SK-N-SH (cell line): ENCODE measurements at regions not wholly inside any gene's neighbourhood (a gene's known extent, or its start where the extent isn't known, plus 50 kb on each side); places are given as distances from the start of the nearest gene placed in this dataset.

Experiments used
- CTCF ChIA-PET: fragments of 300-600, 350-600 bp; formaldehyde crosslinking; extraction: SDS; loops from one replicate; lab custom pipeline; 2021; lab: Yijun Ruan, JAX
- POLR2A ChIA-PET: fragments of 350-600 bp; sonication (Branson Sonifier 250); formaldehyde crosslinking; extraction: SDS; loops from one replicate; lab custom pipeline; 2020; ENCODE audit warnings: antibody characterized with exemption, inconsistent platforms; lab: Yijun Ruan, JAX
- DNase-seq: peaks from one replicate; pipeline ENCODE4 v3.0.0; 2012
- H2AFZ ChIP-seq: fragments of 200-600 bp; sonication (generic); 2 replicates; pipeline ENCODE4 v1.8.1; 2016; ENCODE audit warnings: antibody characterized with exemption, mild to moderate bottlenecking, low read depth
- H3F3A ChIP-seq: fragments of 200-600 bp; sonication (generic); replicated peaks from 2 replicates; pipeline ENCODE3; 2016; ENCODE audit warnings: antibody characterized with exemption, mild to moderate bottlenecking; ENCODE audit not compliant: insufficient read depth
- H3K27ac ChIP-seq, 2 experiments: fragments of 200-500 bp in 1 of 2; fragments of 200-600 bp in 1 of 2; sonication (Bioruptor generic) in 1 of 2; sonication (generic), shearing (Covaris generic) in 1 of 2; 2 replicates each; pipeline versions ENCODE4 v1.5.1 to v1.6.1; 2014 to 2016; ENCODE audit warnings: low read depth in 2 of 2, inconsistent platforms in 1 of 2, low read length in 1 of 2, mild to moderate bottlenecking in 1 of 2, mixed read lengths in 1 of 2
- H3K27me3 ChIP-seq: fragments of 200-600 bp; sonication (generic), shearing (Covaris generic); 2 replicates; pipeline ENCODE4 v1.6.1; 2016; ENCODE audit warnings: mixed run types; ENCODE audit not compliant: insufficient read depth
- H3K36me3 ChIP-seq, 2 experiments: fragments of 200-500 bp in 1 of 2; fragments of 200-600 bp in 1 of 2; sonication (Bioruptor generic) in 1 of 2; sonication (generic) in 1 of 2; replicated peaks in 1 of 2; 2 replicates each; pipeline versions ENCODE3 to v1.5.1; 2014 to 2016; ENCODE audit warnings: low read length in 1 of 2, mild to moderate bottlenecking in 1 of 2; ENCODE audit not compliant: insufficient read depth in 2 of 2, control insufficient read depth in 1 of 2
- H3K4me1 ChIP-seq, 2 experiments: fragments of 200-500 bp in 1 of 2; fragments of 200-600 bp in 1 of 2; sonication (Bioruptor generic) in 1 of 2; sonication (generic), shearing (Covaris generic) in 1 of 2; 2 replicates each; pipeline versions ENCODE4 v1.5.1 to v1.6.1; 2014 to 2016; ENCODE audit warnings: low read depth in 1 of 2, low read length in 1 of 2, mixed run types in 1 of 2; ENCODE audit not compliant: insufficient read depth in 2 of 2, control insufficient read depth in 1 of 2
- H3K4me2 ChIP-seq: fragments of 200-600 bp; sonication (generic), shearing (Covaris generic); 2 replicates; pipeline ENCODE4 v1.6.1; 2017; ENCODE audit warnings: mixed run types
- H3K4me3 ChIP-seq, 2 experiments: fragments of 200-500 bp in 1 of 2; fragments of 200-600 bp in 1 of 2; sonication (Bioruptor generic) in 1 of 2; sonication (generic), shearing (Covaris generic) in 1 of 2; 2 replicates each; pipeline versions ENCODE4 v1.5.1 to v1.8.1; 2014 to 2016; ENCODE audit warnings: low read depth in 2 of 2, inconsistent platforms in 1 of 2, low read length in 1 of 2, mild to moderate bottlenecking in 1 of 2, mixed read lengths in 1 of 2, moderate library complexity in 1 of 2
- H3K79me2 ChIP-seq: fragments of 200-600 bp; sonication (generic); 2 replicates; pipeline ENCODE4 v1.8.1; 2017; ENCODE audit warnings: mild to moderate bottlenecking; ENCODE audit not compliant: insufficient read depth
- H3K9ac ChIP-seq: fragments of 200-600 bp; sonication (generic); 2 replicates; pipeline ENCODE4 v1.6.1; 2017; ENCODE audit warnings: mixed run types
- H3K9me2 ChIP-seq: fragments of 200-600 bp; sonication (generic); 2 replicates; pipeline ENCODE4 v1.6.1; 2017; ENCODE audit warnings: mixed run types
- H3K9me3 ChIP-seq: fragments of 200-600 bp; sonication (generic); 2 replicates; pipeline ENCODE4 v1.6.1; 2017; ENCODE audit warnings: mixed run types, mild to moderate bottlenecking, moderate library complexity
- H4K20me1 ChIP-seq: fragments of 200-600 bp; sonication (generic); 2 replicates; pipeline ENCODE4 v1.6.1; 2017; ENCODE audit warnings: mild to moderate bottlenecking, mixed run types; ENCODE audit not compliant: insufficient read depth
- CTCF ChIP-seq: fragments of 200-600 bp; sonication (generic); IDR thresholded peaks from 2 replicates; pipeline ENCODE4 v1.6.1; 2017; ENCODE audit warnings: antibody characterized with exemption, mild to moderate bottlenecking, moderate library complexity
- ELF1 ChIP-seq: IDR thresholded peaks from 2 replicates; pipeline ENCODE4 v1.4.0; 2012
- EP300 ChIP-seq, 2 experiments: IDR thresholded peaks; 2 replicates each; pipeline versions ENCODE4 v1.4.0 to v1.6.1; 2012; ENCODE audit warnings: borderline replicate concordance in 1 of 2, low read depth in 1 of 2, low read length in 1 of 2
- EZH2phosphoT487 ChIP-seq: fragments of 200-600 bp; sonication (generic); IDR thresholded peaks from 2 replicates; pipeline ENCODE4 v1.6.1; 2017; ENCODE audit warnings: low read depth, mixed run types, mild to moderate bottlenecking, antibody characterized with exemption, moderate library complexity, borderline replicate concordance
- FOSL2 ChIP-seq: IDR thresholded peaks from 2 replicates; pipeline ENCODE4 v1.4.0; 2012; ENCODE audit warnings: low read depth, mild to moderate bottlenecking, moderate library complexity, borderline replicate concordance
- FOXM1 ChIP-seq: IDR thresholded peaks from 2 replicates; pipeline ENCODE4 v1.4.0; 2012; ENCODE audit warnings: low read depth, mild to moderate bottlenecking
- IRF3 ChIP-seq: fragments of 150-350 bp; IDR thresholded peaks from 2 replicates; pipeline ENCODE4 v1.6.1; 2016; ENCODE audit warnings: mild to moderate bottlenecking, low read depth, low read length
- MAX ChIP-seq: IDR thresholded peaks from 2 replicates; pipeline ENCODE4 v1.4.0; 2012; ENCODE audit warnings: low read depth
- MEF2A ChIP-seq: IDR thresholded peaks from 2 replicates; pipeline ENCODE4 v1.4.0; 2012; ENCODE audit warnings: low read depth, borderline replicate concordance
- NFIC ChIP-seq: IDR thresholded peaks from 2 replicates; pipeline ENCODE4 v1.4.0; 2012; ENCODE audit warnings: borderline replicate concordance
- NRF1 ChIP-seq: IDR thresholded peaks from 2 replicates; pipeline ENCODE4 v1.6.1; 2012; ENCODE audit warnings: low read depth, mild to moderate bottlenecking, low read length
- POLR2AphosphoS5 ChIP-seq: IDR thresholded peaks from 2 replicates; pipeline ENCODE4 v1.6.1; 2012; ENCODE audit warnings: low read depth, low read length
- RCOR1 ChIP-seq: fragments of 150-350 bp; IDR thresholded peaks from 2 replicates; pipeline ENCODE4 v1.6.1; 2017; ENCODE audit warnings: antibody characterized with exemption, low read length
- RFX5 ChIP-seq: IDR thresholded peaks from 2 replicates; pipeline ENCODE4 v1.6.1; 2012; ENCODE audit warnings: mild to moderate bottlenecking, improper control_type of control experiment, low read length
- TEAD4 ChIP-seq: IDR thresholded peaks from 2 replicates; pipeline ENCODE4 v1.4.0; 2012; ENCODE audit warnings: mild to moderate bottlenecking, borderline replicate concordance; ENCODE audit not compliant: insufficient read depth
- USF1 ChIP-seq: IDR thresholded peaks from 2 replicates; pipeline ENCODE4 v1.4.0; 2012; ENCODE audit warnings: low read depth, borderline replicate concordance
- ZBTB33 ChIP-seq: IDR thresholded peaks from 2 replicates; pipeline ENCODE4 v1.4.0; 2012; ENCODE audit warnings: low read depth, borderline replicate concordance
- WGBS: methylation state at CpG from one replicate; pipeline ENCODE4 v1.1.6; 2017; ENCODE audit warnings: low lambda C conversion rate; 5-methylcytosine and 5-hydroxymethylcytosine counted together
- TF ChIP-seq, protein P1 (sequence below): IDR thresholded peaks from 2 replicates; pipeline ENCODE4; 2012
- TF ChIP-seq, protein P2 (sequence below): fragments of 150-350 bp; IDR thresholded peaks from 2 replicates; pipeline ENCODE4 v1.6.1; 2017; ENCODE audit warnings: antibody characterized with exemption, low read length, low read depth, borderline replicate concordance
- TF ChIP-seq, protein P3 (sequence below): IDR thresholded peaks from 2 replicates; pipeline ENCODE4 v1.6.1; 2012; ENCODE audit warnings: mild to moderate bottlenecking, low read depth, low read length, moderate library complexity

DNA sequence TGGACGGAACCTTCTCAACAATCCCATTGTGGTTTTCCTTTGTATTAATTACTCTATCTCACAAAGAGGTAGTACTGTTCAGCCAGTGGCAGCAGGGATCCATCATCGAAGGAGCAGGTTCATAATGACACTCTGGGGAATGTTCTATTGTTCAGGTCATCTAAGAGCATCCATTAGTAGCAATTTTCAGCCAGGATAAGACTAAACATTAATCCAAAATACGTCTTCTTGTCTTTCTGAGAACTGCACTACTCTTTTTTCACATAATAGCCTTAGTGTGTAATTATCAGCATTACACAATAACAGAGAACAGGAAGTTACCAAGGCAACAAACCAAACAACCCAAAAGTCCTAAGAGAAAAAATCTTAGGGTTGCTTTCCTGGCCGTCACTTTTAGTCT, 259.5 kb upstream of the VWC2 start:
- H3K4me3 ChIP-seq = no peak overlapping the region
- no peak overlapping the region for H2AFZ ChIP-seq
- POLR2A ChIA-PET = no interaction called here
- no peaks in the 10 kb centered on the region for H3K27me3 ChIP-seq
- no peaks in the 10 kb centered on the region for H3F3A ChIP-seq
- no peak overlapping the region for H3K27ac ChIP-seq
- TF ChIP-seq, protein P1, sequence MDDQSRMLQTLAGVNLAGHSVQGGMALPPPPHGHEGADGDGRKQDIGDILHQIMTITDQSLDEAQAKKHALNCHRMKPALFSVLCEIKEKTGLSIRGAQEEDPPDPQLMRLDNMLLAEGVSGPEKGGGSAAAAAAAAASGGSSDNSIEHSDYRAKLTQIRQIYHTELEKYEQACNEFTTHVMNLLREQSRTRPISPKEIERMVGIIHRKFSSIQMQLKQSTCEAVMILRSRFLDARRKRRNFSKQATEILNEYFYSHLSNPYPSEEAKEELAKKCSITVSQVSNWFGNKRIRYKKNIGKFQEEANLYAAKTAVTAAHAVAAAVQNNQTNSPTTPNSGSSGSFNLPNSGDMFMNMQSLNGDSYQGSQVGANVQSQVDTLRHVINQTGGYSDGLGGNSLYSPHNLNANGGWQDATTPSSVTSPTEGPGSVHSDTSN = no peak
- TF ChIP-seq ELF1 = no peak
- no peak for TF ChIP-seq EP300 (IDR thresholded peaks at IDR 0.05; ENCODE audit: borderline replicate concordance in 1 of 2, low read depth in 1 of 2, low read length in 1 of 2)
- no peak for TF ChIP-seq MEF2A
- no peak for TF ChIP-seq EZH2phosphoT487
- no peak for TF ChIP-seq POLR2AphosphoS5
- TF ChIP-seq RCOR1 = no peak
- TF ChIP-seq FOSL2 = no peak
- TF ChIP-seq TEAD4 = no peak
- no peak for TF ChIP-seq NFIC
- no peak for TF ChIP-seq RFX5
- no peak for TF ChIP-seq MAX
- no peak for TF ChIP-seq USF1
- TF ChIP-seq IRF3 = no peak
- no peak for TF ChIP-seq CTCF
- no peak for TF ChIP-seq NRF1
- TF ChIP-seq ZBTB33 = no peak
- no peak for TF ChIP-seq FOXM1
- TF ChIP-seq, protein P2, sequence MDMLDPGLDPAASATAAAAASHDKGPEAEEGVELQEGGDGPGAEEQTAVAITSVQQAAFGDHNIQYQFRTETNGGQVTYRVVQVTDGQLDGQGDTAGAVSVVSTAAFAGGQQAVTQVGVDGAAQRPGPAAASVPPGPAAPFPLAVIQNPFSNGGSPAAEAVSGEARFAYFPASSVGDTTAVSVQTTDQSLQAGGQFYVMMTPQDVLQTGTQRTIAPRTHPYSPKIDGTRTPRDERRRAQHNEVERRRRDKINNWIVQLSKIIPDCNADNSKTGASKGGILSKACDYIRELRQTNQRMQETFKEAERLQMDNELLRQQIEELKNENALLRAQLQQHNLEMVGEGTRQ = no peak
- TF ChIP-seq, protein P3, sequence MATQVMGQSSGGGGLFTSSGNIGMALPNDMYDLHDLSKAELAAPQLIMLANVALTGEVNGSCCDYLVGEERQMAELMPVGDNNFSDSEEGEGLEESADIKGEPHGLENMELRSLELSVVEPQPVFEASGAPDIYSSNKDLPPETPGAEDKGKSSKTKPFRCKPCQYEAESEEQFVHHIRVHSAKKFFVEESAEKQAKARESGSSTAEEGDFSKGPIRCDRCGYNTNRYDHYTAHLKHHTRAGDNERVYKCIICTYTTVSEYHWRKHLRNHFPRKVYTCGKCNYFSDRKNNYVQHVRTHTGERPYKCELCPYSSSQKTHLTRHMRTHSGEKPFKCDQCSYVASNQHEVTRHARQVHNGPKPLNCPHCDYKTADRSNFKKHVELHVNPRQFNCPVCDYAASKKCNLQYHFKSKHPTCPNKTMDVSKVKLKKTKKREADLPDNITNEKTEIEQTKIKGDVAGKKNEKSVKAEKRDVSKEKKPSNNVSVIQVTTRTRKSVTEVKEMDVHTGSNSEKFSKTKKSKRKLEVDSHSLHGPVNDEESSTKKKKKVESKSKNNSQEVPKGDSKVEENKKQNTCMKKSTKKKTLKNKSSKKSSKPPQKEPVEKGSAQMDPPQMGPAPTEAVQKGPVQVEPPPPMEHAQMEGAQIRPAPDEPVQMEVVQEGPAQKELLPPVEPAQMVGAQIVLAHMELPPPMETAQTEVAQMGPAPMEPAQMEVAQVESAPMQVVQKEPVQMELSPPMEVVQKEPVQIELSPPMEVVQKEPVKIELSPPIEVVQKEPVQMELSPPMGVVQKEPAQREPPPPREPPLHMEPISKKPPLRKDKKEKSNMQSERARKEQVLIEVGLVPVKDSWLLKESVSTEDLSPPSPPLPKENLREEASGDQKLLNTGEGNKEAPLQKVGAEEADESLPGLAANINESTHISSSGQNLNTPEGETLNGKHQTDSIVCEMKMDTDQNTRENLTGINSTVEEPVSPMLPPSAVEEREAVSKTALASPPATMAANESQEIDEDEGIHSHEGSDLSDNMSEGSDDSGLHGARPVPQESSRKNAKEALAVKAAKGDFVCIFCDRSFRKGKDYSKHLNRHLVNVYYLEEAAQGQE = no peak
- no peaks in the 10 kb centered on the region for H3K4me1 ChIP-seq
- H3K36me3 ChIP-seq = no peaks in the 10 kb centered on the region
- H3K9me3 ChIP-seq = no peaks in the 10 kb centered on the region
- H4K20me1 ChIP-seq = no peaks in the 10 kb centered on the region
- no peak overlapping the region for H3K4me2 ChIP-seq
- no peaks in the 10 kb centered on the region for H3K9me2 ChIP-seq
- H3K9ac ChIP-seq = no peak overlapping the region
- under 1% methylated on average over 4 of the region's 4 CpGs for WGBS
- no peak for DNase-seq
- H3K79me2 ChIP-seq = no peaks in the 10 kb centered on the region
- CTCF ChIA-PET = no interaction called here
